ENCODE measurements at regions not wholly inside any gene's neighbourhood (a gene's known extent, or its start where the extent isn't known, plus 50 kb on each side); places are given as distances from the start of the nearest gene placed in this dataset.

DNA sequence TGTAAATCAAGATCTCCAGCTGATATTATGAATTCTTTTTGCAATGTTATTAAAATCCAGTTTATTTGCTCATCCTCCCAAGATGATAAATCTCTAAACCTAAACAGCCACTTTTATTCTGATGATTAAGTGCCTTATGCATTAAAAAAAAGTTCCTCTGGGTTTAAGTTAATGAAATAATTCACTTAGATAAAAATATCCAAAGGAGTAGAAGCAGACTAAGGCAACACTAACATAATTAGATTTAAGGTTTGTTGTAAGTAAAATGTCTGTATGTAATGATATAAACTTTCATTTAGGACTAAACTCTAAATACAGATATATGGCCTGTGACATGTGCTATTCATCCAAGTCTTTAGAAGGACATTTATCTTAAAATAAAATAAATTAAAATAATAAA, 457.2 kb downstream of the TENT5A start:
- TF ChIP-seq ZNF274 (IDR thresholded peaks at IDR 0.05; ENCODE audit: low read depth, low read length) (no peak), YY1 (IDR thresholded peaks at IDR 0.05; ENCODE audit: insufficient read depth, insufficient read length) (no peak), SUZ12 (IDR thresholded peaks at IDR 0.05; ENCODE audit: extremely low read depth, insufficient read depth, insufficient read length) (no peak)

Data from NT2/D1 (cell line).